ENCODE measurements at regions not wholly inside any gene's neighbourhood (a gene's known extent, or its start where the extent isn't known, plus 50 kb on each side); places are given as distances from the start of the nearest gene placed in this dataset.

- Histone ChIP-seq H3K36me3 (ENCODE audit: insufficient read depth, low read length) (no peaks in the 10 kb centered on the region), H3K9me3 (replicated peaks; ENCODE audit: low read length) (no peaks in the 10 kb centered on the region), H3K4me1 (ENCODE audit: control insufficient read depth, insufficient read depth, low read length) (peaks cover 45% of the 10 kb centered on the region), H3K4me2 (ENCODE audit: low read length) (peak overlapping the region; percentile 78), H3K9ac (ENCODE audit: low read depth, low read length) (no peak overlapping the region), H3K4me3 (ENCODE audit: low read length) (no peak overlapping the region), H3K27me3 (ENCODE audit: control insufficient read depth, insufficient read depth, low read length) (no peaks in the 10 kb centered on the region)
Observed at GRCh38 chr5:124662181-124662781, 84.2 kb downstream of the ZNF608 start.

- Histone ChIP-seq H3K4me2 (ENCODE audit: low read length) (peak overlapping the region; percentile 78), H3K4me1 (ENCODE audit: control insufficient read depth, insufficient read depth, low read length) (peaks cover 50% of the 10 kb centered on the region), H3K36me3 (ENCODE audit: insufficient read depth, low read length) (no peaks in the 10 kb centered on the region), H3K27me3 (ENCODE audit: control insufficient read depth, insufficient read depth, low read length) (no peaks in the 10 kb centered on the region), H3K4me3 (ENCODE audit: low read length) (peak overlapping the region; percentile 45), H3K9ac (ENCODE audit: low read depth, low read length) (peak overlapping the region; percentile 44), H3K9me3 (replicated peaks; ENCODE audit: low read length) (no peaks in the 10 kb centered on the region)
Observed at GRCh38 chr5:124661317-124662141, 84.9 kb downstream of the ZNF608 start.

DNA sequence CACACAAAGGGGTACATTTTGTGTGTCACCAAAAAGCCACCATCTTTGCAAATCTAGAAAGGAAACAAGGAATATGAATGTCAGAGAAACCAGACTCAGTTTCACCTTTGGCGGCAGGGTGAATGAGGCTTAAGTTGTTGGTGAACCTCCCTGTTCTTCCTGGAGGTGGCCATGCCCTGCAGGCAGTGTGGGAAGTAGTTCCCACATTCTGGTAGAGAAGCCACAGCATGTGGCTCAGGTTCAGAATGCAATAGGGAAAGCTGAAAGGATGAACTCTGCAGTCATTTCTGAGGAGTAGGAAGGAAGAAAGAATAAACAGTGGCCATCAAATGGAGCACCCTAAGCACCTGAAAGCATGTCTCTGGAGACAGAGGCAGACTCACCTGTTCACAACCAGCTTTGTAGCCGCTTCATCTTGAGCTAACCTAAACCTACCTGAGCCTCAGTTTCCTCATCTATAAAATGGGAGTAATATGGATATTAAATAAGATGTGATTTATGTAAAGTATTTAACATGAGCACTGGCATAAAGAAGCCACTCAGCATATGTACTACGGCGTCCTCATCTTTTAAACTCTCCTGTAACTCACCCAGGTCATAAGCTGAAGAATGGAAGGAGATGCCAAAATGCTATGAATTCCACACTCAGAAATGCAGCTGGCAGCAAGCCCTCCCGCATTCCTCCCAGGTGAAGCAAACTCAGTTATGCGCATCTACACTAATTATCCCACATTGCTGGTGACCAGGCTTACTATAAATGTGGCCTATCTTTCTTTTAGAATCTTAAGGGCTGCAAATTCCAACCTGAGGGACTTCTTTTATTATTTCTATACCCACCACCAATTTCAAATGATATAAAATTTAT lies 86.0 kb downstream of the ZNF608 start:
- Histone ChIP-seq H3K9me3 (replicated peaks; ENCODE audit: low read length) (no peaks in the 10 kb centered on the region), H3K36me3 (ENCODE audit: insufficient read depth, low read length) (no peaks in the 10 kb centered on the region), H3K4me2 (ENCODE audit: low read length) (peak overlapping the region; percentile 78), H3K4me1 (ENCODE audit: control insufficient read depth, insufficient read depth, low read length) (peaks cover 57% of the 10 kb centered on the region), H3K27me3 (ENCODE audit: control insufficient read depth, insufficient read depth, low read length) (no peaks in the 10 kb centered on the region), H3K4me3 (ENCODE audit: low read length) (no peak overlapping the region), H3K9ac (ENCODE audit: low read depth, low read length) (peak overlapping the region; percentile 44)

- no peaks in the 10 kb centered on the region for H3K36me3 ChIP-seq (ENCODE audit: insufficient read depth, low read length)
- no peaks in the 10 kb centered on the region for H3K27me3 ChIP-seq (ENCODE audit: control insufficient read depth, insufficient read depth, low read length)
- no peak overlapping the region for H3K4me3 ChIP-seq (ENCODE audit: low read length)
- H3K9me3 ChIP-seq (replicated peaks; ENCODE audit: low read length): no peaks in the 10 kb centered on the region
- H3K4me2 ChIP-seq (ENCODE audit: low read length): no peak overlapping the region
- no peak overlapping the region for H3K9ac ChIP-seq (ENCODE audit: low read depth, low read length)
- peaks cover 59% of the 10 kb centered on the region for H3K4me1 ChIP-seq (ENCODE audit: control insufficient read depth, insufficient read depth, low read length)
Observed at GRCh38 chr5:124659798-124660197, 86.6 kb downstream of the ZNF608 start.

DNA sequence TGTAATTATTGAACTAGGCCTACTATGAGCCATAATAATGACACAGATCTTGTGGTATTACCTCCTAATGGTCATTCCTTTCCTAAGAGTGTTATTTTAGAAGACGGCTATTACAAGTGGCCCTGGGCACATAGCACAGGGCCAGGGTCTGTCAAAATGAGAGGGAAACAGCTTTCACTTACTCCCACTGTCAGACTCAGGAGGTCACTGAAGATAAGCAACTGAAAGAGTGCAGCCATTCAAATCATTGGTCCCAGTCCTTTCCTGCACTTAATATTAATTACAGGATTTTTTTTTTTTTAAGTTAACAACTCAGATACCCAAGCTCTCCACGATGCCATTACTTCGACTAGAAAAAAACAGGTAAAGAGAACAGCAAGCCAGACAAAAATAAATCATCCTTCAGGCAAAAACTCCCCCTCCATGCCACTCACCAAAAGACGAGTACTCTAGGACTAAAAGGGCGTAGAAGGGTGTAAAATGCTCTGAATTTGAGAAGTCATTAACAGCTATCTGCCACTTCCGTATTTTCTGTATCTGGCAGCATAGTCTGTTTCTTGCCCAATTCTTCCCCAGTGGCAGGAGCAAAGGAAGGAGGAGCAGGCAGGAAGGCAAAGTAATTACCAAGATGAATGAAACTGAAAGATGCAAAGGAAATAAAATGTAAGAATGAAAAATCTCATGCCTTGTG lies 87.4 kb downstream of the ZNF608 start:
- Histone ChIP-seq H3K36me3 (ENCODE audit: insufficient read depth, low read length) (no peaks in the 10 kb centered on the region), H3K4me2 (ENCODE audit: low read length) (no peak overlapping the region), H3K4me3 (ENCODE audit: low read length) (no peak overlapping the region), H3K27me3 (ENCODE audit: control insufficient read depth, insufficient read depth, low read length) (no peaks in the 10 kb centered on the region), H3K9me3 (replicated peaks; ENCODE audit: low read length) (no peaks in the 10 kb centered on the region), H3K9ac (ENCODE audit: low read depth, low read length) (no peak overlapping the region), H3K4me1 (ENCODE audit: control insufficient read depth, insufficient read depth, low read length) (peaks cover 64% of the 10 kb centered on the region)

DNA sequence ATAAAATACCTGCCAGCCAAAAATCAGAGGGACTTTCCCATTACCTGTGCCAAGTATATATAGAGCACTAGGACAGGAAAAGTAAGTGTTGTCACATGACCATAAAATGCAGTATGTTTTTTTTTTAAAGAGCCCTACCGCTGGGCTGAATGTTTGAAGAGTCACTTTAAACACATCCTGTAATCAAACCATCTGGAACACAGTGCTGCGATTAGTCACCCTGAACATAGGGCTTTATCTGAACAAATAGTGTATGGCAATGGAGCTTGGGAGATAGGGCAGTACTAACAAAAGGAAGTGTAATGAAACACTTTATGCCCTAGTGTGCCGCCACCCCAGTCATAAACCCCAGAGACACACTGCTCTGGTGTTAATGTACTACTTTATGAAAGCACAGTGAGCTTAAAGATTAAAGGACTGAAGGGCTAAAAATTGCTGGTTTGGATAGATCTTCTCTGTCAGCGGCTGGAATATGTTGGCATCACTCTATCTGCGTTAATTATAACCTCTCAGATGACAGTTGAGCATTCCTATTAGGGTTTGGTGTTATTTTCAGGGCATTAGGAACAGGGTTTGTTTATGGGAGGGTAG lies 90.4 kb downstream of the ZNF608 start:
- H3K27me3 ChIP-seq (ENCODE audit: control insufficient read depth, insufficient read depth, low read length): no peaks in the 10 kb centered on the region
- H3K4me3 ChIP-seq (ENCODE audit: low read length): peak overlapping the region; percentile 37
- no peaks in the 10 kb centered on the region for H3K36me3 ChIP-seq (ENCODE audit: insufficient read depth, low read length)
- peaks cover 58% of the 10 kb centered on the region for H3K4me1 ChIP-seq (ENCODE audit: control insufficient read depth, insufficient read depth, low read length)
- peak overlapping the region; percentile 56 for H3K9ac ChIP-seq (ENCODE audit: low read depth, low read length)
- H3K4me2 ChIP-seq (ENCODE audit: low read length): peak overlapping the region; percentile 71
- no peaks in the 10 kb centered on the region for H3K9me3 ChIP-seq (replicated peaks; ENCODE audit: low read length)

DNA sequence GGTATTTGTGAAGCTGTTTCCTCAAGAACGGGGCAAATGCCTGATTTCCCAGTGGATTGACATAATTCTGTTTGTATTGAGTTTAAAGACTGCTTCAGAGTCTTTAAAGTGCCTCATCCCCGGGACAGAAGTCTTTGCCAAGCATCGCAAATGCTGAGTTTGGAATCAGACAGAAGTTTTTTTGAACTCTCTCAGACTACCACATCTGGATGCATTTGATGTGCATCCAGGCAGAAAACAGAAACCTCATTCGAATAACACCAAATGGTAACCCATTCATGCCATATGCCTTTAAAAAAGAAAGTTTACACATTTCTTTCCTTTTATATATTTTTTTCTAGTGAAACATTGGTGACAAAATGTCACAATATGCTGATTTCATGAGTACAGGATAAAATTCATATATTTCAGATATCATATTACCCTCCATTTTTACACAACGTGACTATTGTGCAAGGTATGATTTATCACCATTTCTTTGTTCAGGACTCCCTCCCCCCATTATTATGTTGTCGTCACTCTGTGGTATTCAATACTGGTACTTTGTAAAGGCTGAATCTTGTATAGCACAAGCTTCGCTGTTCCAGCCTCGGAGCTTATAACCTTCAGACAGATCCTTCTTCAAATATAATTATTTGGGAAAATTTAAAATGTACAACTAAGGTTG lies 91.1 kb downstream of the ZNF608 start:
- peaks cover 58% of the 10 kb centered on the region for H3K4me1 ChIP-seq (ENCODE audit: control insufficient read depth, insufficient read depth, low read length)
- H3K9ac ChIP-seq (ENCODE audit: low read depth, low read length): peak overlapping the region; percentile 53

DNA sequence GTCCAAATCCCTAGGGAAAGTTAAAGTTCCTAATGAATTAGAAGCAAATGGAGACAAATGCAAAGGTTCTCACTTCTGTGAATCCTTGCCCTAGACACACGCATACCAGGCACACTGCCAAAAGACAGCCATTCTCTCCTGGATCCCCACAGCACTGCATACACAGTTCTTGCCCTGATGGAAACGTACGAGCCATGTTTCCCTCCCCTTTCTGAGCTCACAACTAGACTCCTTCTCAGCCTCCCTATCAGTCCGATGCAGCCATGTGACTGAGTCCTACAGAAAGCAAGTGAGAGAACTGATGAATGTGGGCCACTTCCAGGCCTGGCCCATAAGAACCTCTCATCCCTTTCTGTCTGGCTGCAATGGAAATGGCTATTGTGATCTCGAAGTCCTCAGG lies 92.0 kb downstream of the ZNF608 start:
- Histone ChIP-seq H3K9me3 (replicated peaks; ENCODE audit: low read length) (no peaks in the 10 kb centered on the region), H3K4me2 (ENCODE audit: low read length) (no peak overlapping the region), H3K9ac (ENCODE audit: low read depth, low read length) (no peak overlapping the region), H3K27me3 (ENCODE audit: control insufficient read depth, insufficient read depth, low read length) (no peaks in the 10 kb centered on the region), H3K4me1 (ENCODE audit: control insufficient read depth, insufficient read depth, low read length) (peaks cover 60% of the 10 kb centered on the region), H3K36me3 (ENCODE audit: insufficient read depth, low read length) (no peaks in the 10 kb centered on the region), H3K4me3 (ENCODE audit: low read length) (no peak overlapping the region)

More for the DNA sequence above, 91.1 kb downstream of the ZNF608 start:
- Histone ChIP-seq H3K9me3 (replicated peaks; ENCODE audit: low read length) (no peaks in the 10 kb centered on the region), H3K4me3 (ENCODE audit: low read length) (peak overlapping the region; percentile 37), H3K36me3 (ENCODE audit: insufficient read depth, low read length) (no peaks in the 10 kb centered on the region), H3K27me3 (ENCODE audit: control insufficient read depth, insufficient read depth, low read length) (no peaks in the 10 kb centered on the region), H3K4me2 (ENCODE audit: low read length) (peak overlapping the region; percentile 71)

DNA sequence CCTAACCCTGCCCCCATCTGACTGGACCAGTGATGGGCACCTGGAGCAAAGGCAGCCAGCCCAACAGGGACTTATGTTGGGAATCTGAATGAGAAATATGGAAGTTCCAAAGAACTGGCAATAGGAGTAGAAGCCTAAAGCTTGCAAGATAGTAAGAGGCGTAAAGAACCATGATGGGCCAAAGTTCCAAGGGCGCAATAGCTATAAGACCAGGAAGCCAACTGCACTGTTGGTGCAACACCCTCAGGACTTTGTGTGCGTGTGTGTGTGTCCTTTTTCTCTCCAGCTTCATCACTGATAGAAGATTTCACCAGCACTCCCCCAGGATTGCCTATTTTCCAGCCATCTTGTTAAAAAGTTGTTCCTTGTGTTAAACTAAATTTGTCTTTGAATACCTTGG lies 92.8 kb downstream of the ZNF608 start:
- no peak overlapping the region for H3K4me2 ChIP-seq (ENCODE audit: low read length)
- H3K9me3 ChIP-seq (replicated peaks; ENCODE audit: low read length): no peaks in the 10 kb centered on the region
- no peaks in the 10 kb centered on the region for H3K27me3 ChIP-seq (ENCODE audit: control insufficient read depth, insufficient read depth, low read length)
- no peak overlapping the region for H3K9ac ChIP-seq (ENCODE audit: low read depth, low read length)
- H3K36me3 ChIP-seq (ENCODE audit: insufficient read depth, low read length): peaks cover 1% of the 10 kb centered on the region
- peaks cover 62% of the 10 kb centered on the region for H3K4me1 ChIP-seq (ENCODE audit: control insufficient read depth, insufficient read depth, low read length)
- no peak overlapping the region for H3K4me3 ChIP-seq (ENCODE audit: low read length)

DNA sequence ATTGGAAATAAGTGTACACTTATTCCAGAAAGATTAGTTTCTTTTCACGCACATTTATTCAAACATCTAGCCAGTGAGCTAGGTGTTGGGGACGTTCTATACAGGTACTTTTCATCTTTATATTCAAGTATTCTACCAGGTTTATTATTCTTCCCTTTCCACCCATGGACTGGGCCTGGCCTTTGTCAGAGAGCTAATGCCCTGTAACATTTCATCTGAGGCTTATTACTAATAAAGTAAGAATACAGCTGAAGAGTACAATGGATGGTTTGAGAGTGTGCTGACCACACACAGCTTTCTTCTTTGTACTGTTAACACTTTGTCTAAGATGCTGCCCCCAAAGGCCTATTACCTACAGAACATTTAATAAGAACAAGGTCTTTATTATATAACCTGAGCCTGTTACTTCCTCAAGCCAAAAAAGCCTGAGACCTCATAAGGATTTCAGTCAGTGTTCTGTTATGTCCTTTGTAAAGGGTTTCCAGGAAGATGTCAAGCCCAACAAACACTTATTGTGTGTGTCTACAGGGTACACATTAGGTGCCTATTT lies 93.5 kb downstream of the ZNF608 start:
- Histone ChIP-seq H3K36me3 (ENCODE audit: insufficient read depth, low read length) (peaks cover 7% of the 10 kb centered on the region), H3K4me3 (ENCODE audit: low read length) (no peak overlapping the region), H3K4me2 (ENCODE audit: low read length) (no peak overlapping the region), H3K27me3 (ENCODE audit: control insufficient read depth, insufficient read depth, low read length) (no peaks in the 10 kb centered on the region), H3K4me1 (ENCODE audit: control insufficient read depth, insufficient read depth, low read length) (peaks cover 62% of the 10 kb centered on the region), H3K9ac (ENCODE audit: low read depth, low read length) (no peak overlapping the region), H3K9me3 (replicated peaks; ENCODE audit: low read length) (no peaks in the 10 kb centered on the region)

Measured in skeletal muscle satellite cell (primary cell).